HS-27A (cell line): ENCODE measurements at regions not wholly inside any gene's neighbourhood (a gene's known extent, or its start where the extent isn't known, plus 50 kb on each side); places are given as distances from the start of the nearest gene placed in this dataset.

Experiments
- DNase-seq: peaks from one replicate; pipeline ENCODE4 v3.0.0-alpha.2; 2012; ENCODE audit warnings: low read depth, missing footprints

- DNase-seq: no peak
These were observed 457.2 kb downstream of the KIF16B start for GRCh38 chr20:16115911-16116552.

- DNase-seq: no peak
These were observed 459.5 kb downstream of the KIF16B start for GRCh38 chr20:16113736-16114135.

GRCh38 chr20:16111852-16112412 is 461.3 kb downstream of the KIF16B start:
- DNase-seq: no peak

- no peak for DNase-seq
These were observed 461.9 kb downstream of the KIF16B start for GRCh38 chr20:16111172-16111832.

GRCh38 chr20:16107172-16107870 is 465.9 kb downstream of the KIF16B start:
- no peak for DNase-seq

- no peak for DNase-seq
These were observed 466.9 kb downstream of the KIF16B start for GRCh38 chr20:16106191-16106849.

- no peak for DNase-seq
These were observed 468.5 kb downstream of the KIF16B start for GRCh38 chr20:16104783-16105182.
